Spleen (tissue), 11 donors: ENCODE measurements at regions not wholly inside any gene's neighbourhood (a gene's known extent, or its start where the extent isn't known, plus 50 kb on each side); places are given as distances from the start of the nearest gene placed in this dataset.

ENCODE experiments used
- DNase-seq: peaks from one replicate; pipeline ENCODE4 v3.0.0-alpha.2; 2020
- H3K27ac ChIP-seq, 8 donors: fragments of 200-600 bp; sonication (generic) in 7 of 8; 1 replicate in 4 of 8; 2 replicates in 4 of 8; pipeline versions ENCODE4 v1.5.0 to v1.8.0; 2016 to 2021; ENCODE audit warnings: inconsistent platforms in 4 of 8, mild to moderate bottlenecking in 4 of 8, moderate library complexity in 1 of 8
- H3K27me3 ChIP-seq, 7 donors: fragments of 200-600 bp; sonication (generic) in 6 of 7; replicated peaks in 1 of 7; 1 replicate in 4 of 7; 2 replicates in 3 of 7; pipeline versions ENCODE4 v1.5.0 to v1.8.0; 2016 to 2021; ENCODE audit warnings: inconsistent platforms in 3 of 7, mild to moderate bottlenecking in 1 of 7
- H3K36me3 ChIP-seq, 6 donors: fragments of 200-600 bp; sonication (generic) in 5 of 6; 1 replicate in 4 of 6; 2 replicates in 2 of 6; pipeline versions ENCODE4 v1.5.0 to v1.8.0; 2016 to 2021; ENCODE audit warnings: inconsistent platforms in 2 of 6
- H3K4me1 ChIP-seq, 6 donors: fragments of 200-600 bp; sonication (generic) in 5 of 6; 1 replicate in 3 of 6; 2 replicates in 3 of 6; pipeline versions ENCODE4 v1.5.0 to v1.8.0; 2016 to 2021; ENCODE audit warnings: inconsistent platforms in 3 of 6
- H3K4me3 ChIP-seq, 8 donors: fragments of 200-600 bp; sonication (generic) in 7 of 8; 1 replicate in 4 of 8; 2 replicates in 4 of 8; pipeline versions ENCODE4 v1.5.0 to v1.8.0; 2016 to 2021; ENCODE audit warnings: inconsistent platforms in 4 of 8, mild to moderate bottlenecking in 4 of 8, moderate library complexity in 2 of 8
- H3K9me3 ChIP-seq, 8 donors: fragments of 200-600 bp; sonication (generic) in 7 of 8; 1 replicate in 4 of 8; 2 replicates in 4 of 8; pipeline versions ENCODE4 v1.5.0 to v1.8.0; 2016 to 2021; ENCODE audit warnings: inconsistent platforms in 4 of 8
- POLR2A ChIP-seq, 3 donors: fragments of 450-650 bp; IDR thresholded peaks; one replicate each; pipeline ENCODE4 v1.5.1; 2017; ENCODE audit warnings: antibody characterized with exemption in 3 of 3, mild to moderate bottlenecking in 1 of 3
- POLR2AphosphoS5 ChIP-seq, 3 donors: sonication (generic); formaldehyde crosslinking; IDR thresholded peaks; one replicate each; pipeline ENCODE4 v1.5.1; 2017; ENCODE audit warnings: antibody characterized with exemption in 3 of 3
- WGBS, 5 donors: extraction: QIAGEN DNeasy Blood & Tissue Kit in 3 of 5; methylation state at CpG; one replicate each; pipeline versions ENCODE4 v1.1.5 to v1.1.7; 2013 to 2018; 5-methylcytosine and 5-hydroxymethylcytosine counted together
- intact Hi-C: fragments of 100-400 bp; cut with DNase I; formaldehyde crosslinking; loops from one replicate; pipeline ENCODE4 v1.15.0; 2023; ENCODE audit warnings: low total_unique reads
- TF ChIP-seq, protein P1 (sequence below), 11 experiments: fragments of 200-600 bp in 7 of 11; fragments of 450-650 bp in 4 of 11; sonication (generic) in 4 of 11; IDR thresholded peaks in 8 of 11; conservative IDR thresholded peaks in 3 of 11; 1 replicate in 7 of 11; 2 replicates in 4 of 11; pipeline versions ENCODE4 v1.4.0 to v1.8.0; 2016 to 2021; ENCODE audit warnings: antibody characterized with exemption in 11 of 11, inconsistent platforms in 4 of 11, mild to moderate bottlenecking in 1 of 11
- donor health status: healthy with polysubstance abuse.
- donor health status: DM: no; HTN: no; CAD: no; lungs with moderate emphysema.
- donor health status: DM: no; HTN: no; CAD: no.
- donor health status: Bipolar disorder and iron deficiency.
- donor health status: healthy.
- donor health status: DM: no; HTN: no; CAD: no.
- donor health status: DM: yes; HTN: yes; CAD: no.

DNA sequence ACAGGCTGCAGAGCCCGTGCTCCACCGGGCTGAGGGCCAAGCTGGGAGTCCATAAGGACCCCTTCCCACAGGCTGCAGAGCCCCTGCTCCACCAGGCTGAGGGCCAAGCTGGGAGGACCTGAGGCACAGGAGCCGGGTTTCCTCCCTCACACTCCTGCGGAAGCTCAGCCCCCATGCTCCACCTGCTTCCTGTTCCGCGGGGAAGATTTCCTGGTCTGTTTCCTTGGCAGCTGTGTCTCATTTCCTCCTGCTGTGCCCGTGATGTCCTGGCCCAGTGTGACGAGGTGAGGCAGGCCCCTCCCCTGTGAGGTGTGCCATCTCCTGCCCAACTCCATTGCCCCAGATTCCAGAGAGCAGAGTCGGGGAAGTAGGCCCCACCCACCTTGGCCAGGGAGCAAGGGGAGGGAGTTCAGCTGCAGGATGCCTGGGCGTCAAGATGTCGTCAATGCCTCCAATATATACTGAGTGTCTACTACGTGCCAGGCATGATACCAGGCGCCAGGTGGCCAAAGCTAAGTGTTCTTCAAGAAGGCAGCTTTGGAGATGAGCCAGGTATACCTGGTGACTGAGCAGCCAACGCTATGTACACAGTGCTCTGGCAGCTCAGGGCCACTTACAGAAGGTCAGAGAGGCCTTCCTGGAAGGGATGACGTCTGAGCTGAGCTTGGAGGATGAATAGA is 58.8 kb downstream of the NAV1 start:
- DNase-seq: peak; percentile 59
- intact Hi-C loops: no loop called here
- Histone ChIP-seq H3K27ac (no peak overlapping the region), H3K27me3 (no peaks in the 10 kb centered on the region), H3K36me3 (no peaks in the 10 kb centered on the region), H3K4me1 (peaks cover 0 to 27% (median 3%) of the 10 kb centered on the region in 6 donors), H3K9me3 (no peaks in the 10 kb centered on the region), H3K4me3 (peak overlapping the region in 1 of 8 donors; percentile 5)
- WGBS, 5 donors: 33 to 58% (median 41%) methylated on average over 11 to 15 of the region's 15 CpGs
- TF ChIP-seq POLR2AphosphoS5 (IDR thresholded peaks at IDR 0.05) (peak; percentile 30 to 74 (median 70)), POLR2A (IDR thresholded peaks at IDR 0.05) (no peak)
- TF ChIP-seq, protein P1, sequence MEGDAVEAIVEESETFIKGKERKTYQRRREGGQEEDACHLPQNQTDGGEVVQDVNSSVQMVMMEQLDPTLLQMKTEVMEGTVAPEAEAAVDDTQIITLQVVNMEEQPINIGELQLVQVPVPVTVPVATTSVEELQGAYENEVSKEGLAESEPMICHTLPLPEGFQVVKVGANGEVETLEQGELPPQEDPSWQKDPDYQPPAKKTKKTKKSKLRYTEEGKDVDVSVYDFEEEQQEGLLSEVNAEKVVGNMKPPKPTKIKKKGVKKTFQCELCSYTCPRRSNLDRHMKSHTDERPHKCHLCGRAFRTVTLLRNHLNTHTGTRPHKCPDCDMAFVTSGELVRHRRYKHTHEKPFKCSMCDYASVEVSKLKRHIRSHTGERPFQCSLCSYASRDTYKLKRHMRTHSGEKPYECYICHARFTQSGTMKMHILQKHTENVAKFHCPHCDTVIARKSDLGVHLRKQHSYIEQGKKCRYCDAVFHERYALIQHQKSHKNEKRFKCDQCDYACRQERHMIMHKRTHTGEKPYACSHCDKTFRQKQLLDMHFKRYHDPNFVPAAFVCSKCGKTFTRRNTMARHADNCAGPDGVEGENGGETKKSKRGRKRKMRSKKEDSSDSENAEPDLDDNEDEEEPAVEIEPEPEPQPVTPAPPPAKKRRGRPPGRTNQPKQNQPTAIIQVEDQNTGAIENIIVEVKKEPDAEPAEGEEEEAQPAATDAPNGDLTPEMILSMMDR (IDR thresholded peaks at IDR 0.05 in 8 of 11, conservative IDR thresholded peaks at IDR 0.05 in 3 of 11): no peak

DNA sequence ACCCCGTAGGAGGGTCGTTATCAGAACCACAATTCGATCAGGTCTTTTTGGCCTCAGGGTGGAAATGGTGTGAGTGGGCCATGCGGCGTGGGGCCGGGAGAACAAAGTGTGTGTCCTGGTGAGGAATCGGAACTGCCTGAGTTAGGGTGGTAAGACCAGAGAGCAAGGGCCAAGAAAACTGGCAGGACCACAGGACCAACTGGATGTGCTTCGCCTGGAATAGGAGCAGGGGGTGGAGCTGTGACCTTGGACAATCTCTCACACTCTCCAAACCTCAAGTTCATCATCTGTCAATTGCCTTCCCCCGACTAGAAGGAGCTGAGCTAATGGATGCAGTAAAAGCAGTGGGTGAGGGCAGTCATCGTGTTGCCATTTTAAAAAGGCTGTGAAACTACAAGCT is 59.5 kb downstream of the NAV1 start:
- Histone ChIP-seq H3K27ac (no peak overlapping the region), H3K27me3 (no peaks in the 10 kb centered on the region), H3K4me3 (no peak overlapping the region), H3K9me3 (no peaks in the 10 kb centered on the region), H3K4me1 (peaks cover 0 to 20% (median 3%) of the 10 kb centered on the region in 6 donors), H3K36me3 (no peaks in the 10 kb centered on the region)
- intact Hi-C loops: no loop called here
- 77 to 92% (median 89%) methylated on average over 10 of the region's 10 CpGs for WGBS, 5 donors
- peak; percentile 13 for DNase-seq
- TF ChIP-seq, protein P1 (IDR thresholded peaks at IDR 0.05 in 8 of 11, conservative IDR thresholded peaks at IDR 0.05 in 3 of 11): no peak
- TF ChIP-seq POLR2A (IDR thresholded peaks at IDR 0.05) (no peak), POLR2AphosphoS5 (IDR thresholded peaks at IDR 0.05) (no peak)

- H3K27ac ChIP-seq: no peak overlapping the region
- peaks cover 0 to 15% (median 3%) of the 10 kb centered on the region in 6 donors for H3K4me1 ChIP-seq
- WGBS, 5 donors: 58 to 70% (median 63%) methylated on average over 1 of the region's 1 CpG
- H3K9me3 ChIP-seq: no peaks in the 10 kb centered on the region
- intact Hi-C loops: no loop called here
- TF ChIP-seq POLR2A (IDR thresholded peaks at IDR 0.05) (no peak), POLR2AphosphoS5 (IDR thresholded peaks at IDR 0.05) (no peak)
- TF ChIP-seq, protein P1 (IDR thresholded peaks at IDR 0.05 in 8 of 11, conservative IDR thresholded peaks at IDR 0.05 in 3 of 11): no peak
- no peaks in the 10 kb centered on the region for H3K27me3 ChIP-seq
- H3K36me3 ChIP-seq: no peaks in the 10 kb centered on the region
- DNase-seq: peak; percentile 54
- H3K4me3 ChIP-seq: no peak overlapping the region
Measured at GRCh38 chr1:201598973-201599372, 60.0 kb downstream of the NAV1 start.

GRCh38 chr1:201599548-201599947 is 60.6 kb downstream of the NAV1 start:
- Histone ChIP-seq H3K4me1 (peaks cover 0 to 15% (median 3%) of the 10 kb centered on the region in 6 donors), H3K9me3 (no peaks in the 10 kb centered on the region), H3K4me3 (no peak overlapping the region), H3K27me3 (no peaks in the 10 kb centered on the region), H3K36me3 (no peaks in the 10 kb centered on the region), H3K27ac (no peak overlapping the region)
- DNase-seq: peak; percentile 19
- TF ChIP-seq POLR2AphosphoS5 (IDR thresholded peaks at IDR 0.05): no peak
- TF ChIP-seq POLR2A (IDR thresholded peaks at IDR 0.05): no peak
- TF ChIP-seq, protein P1 (IDR thresholded peaks at IDR 0.05 in 8 of 11, conservative IDR thresholded peaks at IDR 0.05 in 3 of 11): no peak
- intact Hi-C loops: no loop called here
- 83 to 92% (median 91%) methylated on average over 8 of the region's 8 CpGs for WGBS, 5 donors
